Duodenal mucosa (tissue), 2 donors: ENCODE measurements at regions not wholly inside any gene's neighbourhood (a gene's known extent, or its start where the extent isn't known, plus 50 kb on each side); places are given as distances from the start of the nearest gene placed in this dataset.

ENCODE experiments used
- H3K27ac ChIP-seq: one replicate; pipeline ENCODE4 v1.7.0; 2013; ENCODE audit warnings: low read depth, low read length
- H3K27me3 ChIP-seq, 2 donors: one replicate each; pipeline ENCODE4 v1.7.0; 2013; ENCODE audit warnings: low read length in 2 of 2, control low read depth in 1 of 2; ENCODE audit not compliant: insufficient read depth in 2 of 2, control insufficient read depth in 1 of 2
- H3K36me3 ChIP-seq, 2 donors: one replicate each; pipeline ENCODE4 v1.7.0; 2013; ENCODE audit warnings: low read length in 2 of 2, control low read depth in 1 of 2; ENCODE audit not compliant: insufficient read depth in 2 of 2, control insufficient read depth in 1 of 2
- H3K4me1 ChIP-seq, 2 donors: one replicate each; pipeline ENCODE4 v1.7.0; 2013; ENCODE audit warnings: low read length in 2 of 2, control low read depth in 1 of 2; ENCODE audit not compliant: insufficient read depth in 2 of 2, control insufficient read depth in 1 of 2
- H3K4me3 ChIP-seq, 2 donors: one replicate each; pipeline ENCODE4 v1.7.0; 2013; ENCODE audit warnings: low read length in 2 of 2, low read depth in 1 of 2
- H3K9ac ChIP-seq, 2 donors: one replicate each; pipeline ENCODE4 v1.7.0; 2013; ENCODE audit warnings: low read length in 2 of 2, low read depth in 1 of 2
- H3K9me3 ChIP-seq, 2 donors: one replicate each; pipeline ENCODE4 v1.7.0; 2013; ENCODE audit warnings: low read length in 2 of 2, control low read depth in 1 of 2; ENCODE audit not compliant: control insufficient read depth in 1 of 2

- Histone ChIP-seq H3K36me3 (no peaks in the 10 kb centered on the region), H3K4me3 (no peak overlapping the region)
Observed at GRCh38 chr15:70302360-70302759, 204.6 kb upstream of the TLE3 start.

GRCh38 chr15:70301396-70301795 lies 203.7 kb upstream of the TLE3 start:
- Histone ChIP-seq H3K27me3 (no peaks in the 10 kb centered on the region), H3K4me3 (no peak overlapping the region), H3K27ac (no peak overlapping the region), H3K4me1 (peaks cover 26 to 38% of the 10 kb centered on the region in 2 donors), H3K9me3 (peaks cover 0 to 5% of the 10 kb centered on the region in 2 donors), H3K9ac (no peak overlapping the region), H3K36me3 (no peaks in the 10 kb centered on the region)

More at GRCh38 chr15:70302360-70302759, 204.6 kb upstream of the TLE3 start:
- Histone ChIP-seq H3K4me1 (peaks cover 26 to 29% of the 10 kb centered on the region in 2 donors), H3K27ac (no peak overlapping the region), H3K9me3 (peaks cover 0 to 5% of the 10 kb centered on the region in 2 donors), H3K9ac (no peak overlapping the region), H3K27me3 (no peaks in the 10 kb centered on the region)

GRCh38 chr15:70299931-70300869 lies 202.5 kb upstream of the TLE3 start:
- no peaks in the 10 kb centered on the region for H3K36me3 ChIP-seq
- H3K27me3 ChIP-seq = no peaks in the 10 kb centered on the region
- peak overlapping the region in 1 of 2 donors; percentile 38 for H3K4me3 ChIP-seq
- H3K4me1 ChIP-seq = peaks cover 26 to 42% of the 10 kb centered on the region in 2 donors
- H3K9ac ChIP-seq = peak overlapping the region; percentile 9 to 36
- H3K9me3 ChIP-seq = peaks cover 0 to 5% of the 10 kb centered on the region in 2 donors
- no peak overlapping the region for H3K27ac ChIP-seq

GRCh38 chr15:70297465-70298058 lies 199.8 kb upstream of the TLE3 start:
- H3K9me3 ChIP-seq = no peaks in the 10 kb centered on the region
- no peaks in the 10 kb centered on the region for H3K36me3 ChIP-seq
- H3K4me3 ChIP-seq = no peak overlapping the region
- H3K4me1 ChIP-seq = peaks cover 26 to 42% of the 10 kb centered on the region in 2 donors
- no peak overlapping the region for H3K27ac ChIP-seq
- H3K27me3 ChIP-seq = no peaks in the 10 kb centered on the region
- no peak overlapping the region for H3K9ac ChIP-seq

GRCh38 chr15:70294731-70295305 lies 197.1 kb upstream of the TLE3 start:
- no peak overlapping the region for H3K4me3 ChIP-seq

GRCh38 chr15:70293591-70294470 lies 196.1 kb upstream of the TLE3 start:
- H3K27me3 ChIP-seq = no peaks in the 10 kb centered on the region
- H3K27ac ChIP-seq = no peak overlapping the region
- H3K4me1 ChIP-seq = peaks cover 11 to 31% of the 10 kb centered on the region in 2 donors
- H3K36me3 ChIP-seq = no peaks in the 10 kb centered on the region
- H3K9me3 ChIP-seq = no peaks in the 10 kb centered on the region
- no peak overlapping the region for H3K9ac ChIP-seq
- H3K4me3 ChIP-seq = no peak overlapping the region

More at GRCh38 chr15:70294731-70295305, 197.1 kb upstream of the TLE3 start:
- H3K9me3 ChIP-seq = no peaks in the 10 kb centered on the region
- no peak overlapping the region for H3K27ac ChIP-seq
- no peaks in the 10 kb centered on the region for H3K27me3 ChIP-seq
- no peaks in the 10 kb centered on the region for H3K36me3 ChIP-seq
- H3K4me1 ChIP-seq = peaks cover 12 to 33% of the 10 kb centered on the region in 2 donors
- no peak overlapping the region for H3K9ac ChIP-seq

- H3K36me3 ChIP-seq = no peaks in the 10 kb centered on the region
- H3K4me3 ChIP-seq = no peak overlapping the region
- H3K9ac ChIP-seq = no peak overlapping the region
- peaks cover 11 to 27% of the 10 kb centered on the region in 2 donors for H3K4me1 ChIP-seq
- H3K27ac ChIP-seq = no peak overlapping the region
- H3K9me3 ChIP-seq = no peaks in the 10 kb centered on the region
- no peaks in the 10 kb centered on the region for H3K27me3 ChIP-seq
Observed at GRCh38 chr15:70293138-70293537, 195.4 kb upstream of the TLE3 start.

GRCh38 chr15:70292076-70292760 lies 194.5 kb upstream of the TLE3 start:
- Histone ChIP-seq H3K9me3 (no peaks in the 10 kb centered on the region), H3K4me1 (peaks cover 11 to 22% of the 10 kb centered on the region in 2 donors), H3K27ac (no peak overlapping the region), H3K9ac (no peak overlapping the region), H3K4me3 (peak overlapping the region in 1 of 2 donors; percentile 25), H3K36me3 (no peaks in the 10 kb centered on the region), H3K27me3 (no peaks in the 10 kb centered on the region)
